Left lung (tissue), 4 donors: ENCODE measurements at regions not wholly inside any gene's neighbourhood (a gene's known extent, or its start where the extent isn't known, plus 50 kb on each side); places are given as distances from the start of the nearest gene placed in this dataset.

ENCODE experiments used
- ATAC-seq: fragments of 200-7000 bp; cut with Tn5 transposase; one replicate; pipeline ENCODE4 v1.9.1; 2020; ENCODE audit warnings: moderate library complexity
- DNase-seq, 4 donors: peaks; one replicate each; pipeline ENCODE4 v3.0.0-alpha.2; 2013 to 2020
- H3K27ac ChIP-seq, 2 donors: fragments of 200-600 bp; sonication (generic) in 1 of 2; one replicate each; pipeline versions ENCODE4 v1.5.0 to v1.8.0; 2020 to 2021
- H3K27me3 ChIP-seq, 2 donors: fragments of 200-600 bp; sonication (generic) in 1 of 2; one replicate each; pipeline versions ENCODE4 v1.5.0 to v1.8.0; 2020 to 2021
- H3K36me3 ChIP-seq, 2 donors: fragments of 200-600 bp; sonication (generic) in 1 of 2; one replicate each; pipeline versions ENCODE4 v1.5.0 to v1.8.0; 2020 to 2021
- H3K4me1 ChIP-seq, 2 donors: fragments of 200-600 bp; one replicate each; pipeline ENCODE4 v1.8.0; 2021
- H3K4me3 ChIP-seq, 2 donors: fragments of 200-600 bp; sonication (generic) in 1 of 2; one replicate each; pipeline versions ENCODE4 v1.5.0 to v1.8.0; 2020 to 2021; ENCODE audit warnings: mild to moderate bottlenecking in 1 of 2
- H3K9me3 ChIP-seq, 2 donors: fragments of 200-600 bp; sonication (generic) in 1 of 2; one replicate each; pipeline versions ENCODE4 v1.5.0 to v1.8.0; 2020 to 2021
- CTCF ChIP-seq, 2 donors: fragments of 200-600 bp; sonication (generic) in 1 of 2; IDR thresholded peaks; one replicate each; pipeline versions ENCODE4 v1.5.0 to v1.8.0; 2021; ENCODE audit warnings: antibody characterized with exemption in 2 of 2
- intact Hi-C, 2 donors: fragments of 100-400 bp; cut with DNase I; formaldehyde crosslinking; loops; one replicate each; pipeline versions ENCODE4 v1.11.2 to v1.14.2; 2022
- donor health status: DM: no; HTN: yes; CAD: no.
- donor health status: DM: no; HTN: no; CAD: no.

GRCh38 chr5:89866410-89866809 lies 543.1 kb downstream of the CETN3 start:
- H3K9me3 ChIP-seq: no peaks in the 10 kb centered on the region
- ATAC-seq (no peak), DNase-seq (no peak)
- no peaks in the 10 kb centered on the region for H3K36me3 ChIP-seq
- H3K27ac ChIP-seq: no peak overlapping the region
- intact Hi-C loops: no loop called here
- H3K4me3 ChIP-seq: no peak overlapping the region
- no peaks in the 10 kb centered on the region for H3K27me3 ChIP-seq
- no peaks in the 10 kb centered on the region for H3K4me1 ChIP-seq
- TF ChIP-seq CTCF (IDR thresholded peaks at IDR 0.05): no peak

- DNase-seq: no peak
- Histone ChIP-seq H3K4me3 (no peak overlapping the region), H3K27ac (no peak overlapping the region), H3K9me3 (no peaks in the 10 kb centered on the region), H3K36me3 (no peaks in the 10 kb centered on the region), H3K4me1 (no peaks in the 10 kb centered on the region), H3K27me3 (no peaks in the 10 kb centered on the region)
- TF ChIP-seq CTCF (IDR thresholded peaks at IDR 0.05): no peak
- no peak for ATAC-seq
- intact Hi-C loops: no loop called here
Observed at GRCh38 chr5:89864941-89865340, 544.6 kb downstream of the CETN3 start.

- H3K27ac ChIP-seq: no peak overlapping the region
- no peaks in the 10 kb centered on the region for H3K9me3 ChIP-seq
- DNase-seq (no peak), ATAC-seq (no peak)
- H3K36me3 ChIP-seq: no peaks in the 10 kb centered on the region
- intact Hi-C loops: no loop called here
- no peak overlapping the region for H3K4me3 ChIP-seq
- H3K27me3 ChIP-seq: no peaks in the 10 kb centered on the region
- no peaks in the 10 kb centered on the region for H3K4me1 ChIP-seq
- no peak for TF ChIP-seq CTCF (IDR thresholded peaks at IDR 0.05)
Observed at GRCh38 chr5:89857790-89858189, 551.8 kb downstream of the CETN3 start.

- Histone ChIP-seq H3K36me3 (no peaks in the 10 kb centered on the region), H3K27me3 (no peaks in the 10 kb centered on the region), H3K4me3 (no peak overlapping the region), H3K4me1 (no peaks in the 10 kb centered on the region), H3K27ac (no peak overlapping the region), H3K9me3 (no peaks in the 10 kb centered on the region)
- no peak for TF ChIP-seq CTCF (IDR thresholded peaks at IDR 0.05)
- intact Hi-C loops: no loop called here
- no peak for ATAC-seq
- no peak for DNase-seq
Observed at GRCh38 chr5:89855417-89855816, 554.1 kb downstream of the CETN3 start.

GRCh38 chr5:89851911-89852310 lies 557.6 kb downstream of the CETN3 start:
- intact Hi-C loops: no loop called here
- DNase-seq: no peak
- H3K9me3 ChIP-seq: no peaks in the 10 kb centered on the region
- no peaks in the 10 kb centered on the region for H3K27me3 ChIP-seq
- no peak for ATAC-seq
- no peak overlapping the region for H3K4me3 ChIP-seq
- no peak overlapping the region for H3K27ac ChIP-seq
- H3K4me1 ChIP-seq: no peaks in the 10 kb centered on the region
- TF ChIP-seq CTCF (IDR thresholded peaks at IDR 0.05): no peak
- no peaks in the 10 kb centered on the region for H3K36me3 ChIP-seq
